GM19395 (cell line): ENCODE measurements at regions not wholly inside any gene's neighbourhood (a gene's known extent, or its start where the extent isn't known, plus 50 kb on each side); places are given as distances from the start of the nearest gene placed in this dataset.

Experiments
- ATAC-seq: cut with Tn5 transposase; IDR thresholded peaks from one replicate; pipeline ENCODE4 v1.9.1; 2021; ENCODE audit warnings: mild to moderate bottlenecking, moderate library complexity; ENCODE audit not compliant: unreplicated experiment

DNA sequence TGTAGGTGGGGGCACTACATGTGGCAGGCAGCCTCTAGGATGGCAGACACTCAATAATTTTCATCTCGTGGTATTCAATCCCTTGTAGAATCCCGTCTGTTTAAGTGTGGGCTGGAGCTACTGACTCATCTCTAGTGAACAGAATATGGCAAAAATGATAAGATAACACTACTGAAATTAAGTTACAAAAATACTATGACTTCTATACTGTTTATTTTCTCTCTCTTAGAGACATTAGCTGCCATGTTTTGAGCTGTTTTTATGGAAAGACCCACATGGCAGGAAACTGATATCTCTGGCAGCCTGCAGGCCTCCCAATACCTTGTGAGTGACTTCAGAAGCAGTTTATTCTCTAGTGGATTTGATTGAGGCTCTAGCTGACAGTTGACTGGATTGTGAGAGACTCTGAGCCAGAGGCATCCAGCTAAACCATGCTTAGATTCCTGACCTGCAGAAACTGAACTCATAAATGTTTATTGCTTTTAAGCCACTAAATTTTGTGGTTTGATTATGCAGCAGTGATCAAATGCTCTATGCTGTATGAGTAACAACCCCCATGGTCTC, 298.8 kb upstream of the CTSO start:
- no peak for ATAC-seq

DNA sequence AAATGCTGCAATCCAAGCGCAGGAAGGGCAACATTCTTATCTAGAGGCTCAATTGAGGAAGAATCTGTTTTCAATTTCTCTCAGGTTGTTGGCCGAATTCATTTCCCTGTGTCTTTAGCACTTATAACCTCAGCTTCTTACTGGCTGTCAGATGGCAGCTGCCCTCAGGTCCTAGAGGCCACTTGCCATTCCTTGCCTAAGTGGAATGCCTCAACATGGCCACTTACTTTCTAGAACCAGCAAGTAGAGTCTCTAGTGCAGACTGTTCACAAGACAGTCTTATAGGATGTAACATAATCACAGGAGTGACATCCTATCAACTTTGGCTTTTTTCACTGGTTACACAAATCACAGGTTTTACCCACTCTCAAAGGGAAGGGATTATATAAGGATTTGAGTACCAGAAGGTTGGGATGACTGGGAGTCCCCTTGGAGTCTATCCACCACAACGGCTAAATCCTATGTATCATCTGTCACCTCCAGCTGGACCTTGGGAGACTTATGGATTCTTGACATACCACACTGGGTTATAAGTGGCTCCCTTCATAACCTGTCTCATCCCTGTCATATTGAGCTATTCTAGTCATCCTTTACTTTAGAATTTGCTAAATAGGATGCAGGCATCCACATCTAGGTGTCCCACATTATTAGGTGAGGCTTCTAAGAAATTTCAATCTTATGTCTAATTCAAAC, 297.9 kb upstream of the CTSO start:
- no peak for ATAC-seq

DNA sequence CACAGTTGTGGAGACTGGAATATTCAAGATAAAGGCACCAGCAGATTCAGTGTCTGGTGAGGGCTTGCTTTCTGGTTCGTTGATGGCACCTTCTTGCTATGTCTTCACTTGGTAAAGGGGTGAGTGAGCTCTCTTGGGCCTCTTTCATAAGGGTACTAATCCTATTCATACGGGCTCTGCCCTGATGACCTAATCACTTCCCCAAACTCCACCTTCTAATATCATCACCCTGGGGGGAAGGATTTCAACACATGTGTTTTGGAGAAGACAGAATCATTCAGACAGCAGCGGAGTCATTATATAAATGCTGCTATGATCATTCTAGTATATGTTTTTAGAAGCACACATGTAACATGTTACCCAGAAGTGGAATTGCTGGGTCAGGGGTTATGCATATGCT, 295.3 kb upstream of the CTSO start:
- no peak for ATAC-seq

DNA sequence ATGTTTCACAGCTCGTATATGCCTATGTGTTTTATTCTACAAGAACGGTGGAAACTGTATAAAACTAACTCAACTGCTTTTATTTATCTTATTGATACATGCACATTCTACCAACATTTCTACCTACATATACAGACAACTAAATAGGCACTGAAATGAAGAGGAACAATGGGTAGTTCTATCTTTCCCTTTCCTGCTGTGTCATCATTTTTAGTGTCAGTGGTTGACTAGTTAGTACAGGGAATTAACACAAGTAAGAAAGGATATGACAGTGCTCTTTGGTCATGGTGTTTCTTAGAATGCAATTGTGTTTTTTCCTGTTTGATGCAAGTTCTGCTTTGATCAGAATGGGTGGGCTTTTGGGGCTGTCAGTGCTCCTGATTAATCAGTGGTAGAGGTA, 293.8 kb upstream of the CTSO start:
- no peak for ATAC-seq

DNA sequence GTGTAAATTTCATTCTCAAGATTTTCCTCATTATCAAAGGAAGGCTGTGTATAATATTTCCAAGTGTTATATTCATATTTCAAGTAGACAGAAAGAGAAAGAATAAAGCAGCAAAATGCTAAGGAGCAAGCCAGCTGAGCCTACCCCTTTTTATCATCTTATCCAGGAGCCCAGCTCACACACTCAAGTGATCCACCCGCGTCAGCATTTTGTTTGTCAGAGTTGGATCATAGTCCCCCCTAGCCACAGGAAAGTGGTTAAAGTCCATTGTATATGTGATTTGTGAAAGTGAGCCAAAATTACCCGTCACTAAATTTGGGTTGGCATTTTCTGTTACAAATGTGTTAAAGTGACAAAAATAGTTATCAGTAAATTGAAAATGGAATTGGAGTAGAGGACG, 289.3 kb upstream of the CTSO start:
- ATAC-seq, result no peak

DNA sequence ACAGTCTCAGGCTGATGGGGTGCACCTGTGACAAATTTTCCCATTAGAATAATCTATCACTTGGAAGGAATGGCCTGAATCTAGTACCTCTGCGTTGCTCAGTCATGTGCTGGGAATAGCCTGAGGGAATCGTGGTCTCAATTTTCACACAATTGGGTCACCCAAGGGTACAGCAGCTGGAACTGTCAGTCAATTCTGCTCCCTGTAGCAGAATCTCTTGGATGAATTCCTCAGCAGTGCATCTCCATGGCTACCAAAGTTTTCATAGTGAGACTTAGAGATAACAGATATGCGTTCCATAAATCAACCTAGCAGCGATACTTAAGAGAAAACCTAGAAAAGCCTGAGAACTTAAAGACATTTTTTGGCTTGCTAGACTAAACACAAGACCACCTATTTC, 288.7 kb upstream of the CTSO start:
- ATAC-seq, result no peak

DNA sequence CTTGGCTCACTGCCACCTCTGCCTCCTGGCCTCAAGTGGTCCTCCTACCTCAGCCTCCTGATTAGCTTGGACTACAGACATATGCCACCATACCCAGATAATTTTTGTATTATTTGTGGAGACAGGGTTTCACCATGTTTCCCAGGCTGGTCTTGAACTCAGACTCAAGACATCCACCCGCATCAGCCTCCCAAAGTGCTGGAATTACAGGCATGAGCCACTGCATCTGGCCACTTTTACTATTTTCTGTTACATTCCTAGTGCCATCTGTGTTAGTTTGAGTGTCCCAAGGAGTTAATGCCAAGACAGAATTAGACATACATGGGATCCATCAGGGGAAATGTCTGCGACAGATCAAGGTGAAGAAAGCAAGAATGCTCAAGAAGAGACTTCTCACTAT, 288.2 kb upstream of the CTSO start:
- ATAC-seq, result no peak

DNA sequence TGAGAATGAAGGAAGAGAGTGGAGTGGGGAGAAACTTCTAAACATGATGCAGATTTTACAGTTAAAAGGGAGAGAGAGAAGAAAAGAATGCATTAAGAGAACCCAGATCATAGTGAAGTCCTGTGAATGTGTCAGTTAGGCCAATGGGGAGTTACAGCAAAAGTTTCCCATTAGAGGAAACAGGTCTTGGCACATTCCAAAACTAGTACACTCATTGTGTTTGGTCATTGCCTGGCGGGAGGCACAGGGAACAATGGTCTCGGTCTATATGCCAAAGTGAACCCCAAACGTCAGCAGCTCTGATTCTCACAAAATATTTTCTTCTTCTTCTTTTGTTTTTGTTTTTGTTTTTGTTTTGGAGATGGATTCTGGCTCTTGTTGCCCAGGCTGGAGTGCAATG, 284.5 kb upstream of the CTSO start:
- ATAC-seq, result no peak

DNA sequence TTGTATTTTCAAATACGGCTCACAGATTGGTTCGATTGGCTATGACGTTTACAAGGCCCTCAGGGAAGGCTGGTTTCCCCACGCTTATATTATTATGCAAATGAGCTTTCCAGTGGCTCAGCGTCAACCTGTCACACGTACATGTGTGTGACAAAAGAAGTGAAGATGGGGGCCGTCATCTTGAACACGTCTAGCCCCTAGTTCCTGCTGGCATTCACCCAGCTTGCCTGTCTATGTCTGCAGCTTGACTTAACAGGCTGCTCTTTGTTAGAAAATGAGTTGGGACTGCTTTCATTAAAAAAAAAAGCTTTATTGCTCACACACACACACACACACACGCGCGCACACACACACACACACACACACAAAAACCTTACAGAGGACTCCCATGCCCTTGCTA, 283.6 kb upstream of the CTSO start:
- ATAC-seq, result no peak

DNA sequence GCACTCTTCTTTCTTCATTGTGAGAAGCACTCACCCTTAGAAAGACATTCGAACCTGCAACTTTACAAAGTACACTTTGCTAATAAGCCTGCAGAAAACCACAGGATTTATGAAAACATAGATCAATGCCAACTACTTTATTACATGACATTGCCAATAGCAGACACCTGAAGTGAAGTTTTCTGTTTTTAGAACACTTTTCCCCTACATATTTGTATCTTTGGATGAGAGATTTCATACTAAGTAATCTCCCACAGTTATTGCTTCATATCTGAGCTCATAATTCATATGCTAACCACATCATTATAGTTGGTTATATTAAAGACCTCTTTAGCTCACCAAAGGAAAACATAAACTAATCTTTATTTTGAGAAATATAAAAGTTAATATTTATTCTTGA, 276.5 kb upstream of the CTSO start:
- ATAC-seq, result no peak

DNA sequence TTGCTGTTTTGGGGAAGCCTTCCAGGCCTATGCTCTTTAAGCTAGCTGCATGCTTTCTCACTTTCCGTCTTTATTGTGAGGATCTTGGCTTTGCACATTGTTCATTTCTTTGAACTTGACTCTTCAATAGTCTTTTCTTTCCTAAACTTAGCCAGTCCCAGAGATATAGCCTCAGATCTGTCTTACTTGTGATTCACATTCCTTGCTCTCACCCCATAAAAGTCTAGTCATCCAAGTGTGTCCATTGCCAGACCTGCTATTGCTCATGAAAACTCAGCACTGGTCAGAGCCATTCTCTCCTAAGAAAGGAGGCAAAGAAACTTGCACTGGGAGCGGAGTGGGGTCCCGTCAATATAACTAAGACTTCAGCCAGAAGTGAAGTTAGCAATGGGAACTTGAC, 275.0 kb upstream of the CTSO start:
- no peak for ATAC-seq

DNA sequence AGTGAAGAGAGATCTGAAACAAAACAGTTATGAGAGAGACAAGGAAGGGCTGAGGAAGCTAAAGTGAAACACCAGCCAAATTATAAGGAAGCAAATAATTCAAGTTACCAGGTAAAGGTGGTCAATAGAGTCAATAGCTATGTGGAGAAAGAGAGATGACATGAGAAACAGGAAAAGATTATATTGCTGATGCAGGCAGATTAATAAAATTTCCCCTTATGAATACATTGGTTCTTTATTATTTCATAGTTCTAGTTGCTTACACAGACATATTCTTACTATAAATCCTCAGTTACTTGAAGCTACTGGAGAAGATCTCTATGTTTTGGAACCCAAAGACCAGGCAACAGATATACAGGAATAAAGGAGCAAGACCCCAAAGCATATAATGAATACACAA, 273.7 kb upstream of the CTSO start:
- ATAC-seq, result no peak

DNA sequence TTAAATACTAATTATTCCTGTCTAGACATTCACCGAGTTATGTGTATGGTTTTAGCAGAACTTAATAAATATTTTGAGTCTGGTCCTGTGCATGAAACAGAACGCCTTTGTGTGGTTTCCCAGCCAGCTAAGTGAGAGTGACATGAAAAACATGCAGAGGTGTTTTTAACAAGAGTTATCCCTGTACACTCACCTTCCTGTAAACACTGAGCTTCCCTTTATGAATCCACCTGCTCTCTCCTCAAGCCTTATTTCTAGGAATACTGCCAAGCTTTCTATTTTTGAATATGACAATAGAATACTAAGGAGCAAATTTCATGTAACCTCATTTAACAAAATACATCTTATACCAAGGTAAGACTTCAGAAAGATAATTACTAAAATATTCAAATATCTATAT, 270.3 kb upstream of the CTSO start:
- no peak for ATAC-seq

DNA sequence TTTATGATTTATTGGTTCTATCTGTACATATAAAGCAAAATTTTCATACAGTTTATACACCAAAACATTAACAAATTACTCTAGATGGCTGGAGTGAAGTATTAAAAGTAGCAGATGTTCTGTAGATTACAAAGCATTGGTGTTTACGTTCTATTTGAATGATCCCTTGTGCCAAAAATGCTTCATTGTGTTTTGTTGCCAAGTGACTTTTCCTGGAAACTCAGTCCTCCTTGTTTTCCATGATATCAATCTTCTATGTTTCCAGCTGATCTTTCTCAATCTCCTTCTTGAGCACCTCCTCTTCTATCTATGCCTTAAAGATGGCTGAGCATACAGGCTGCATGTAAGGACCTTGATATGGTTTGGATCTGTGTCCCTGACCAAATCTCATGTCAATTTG, 263.6 kb upstream of the CTSO start:
- ATAC-seq, result no peak

DNA sequence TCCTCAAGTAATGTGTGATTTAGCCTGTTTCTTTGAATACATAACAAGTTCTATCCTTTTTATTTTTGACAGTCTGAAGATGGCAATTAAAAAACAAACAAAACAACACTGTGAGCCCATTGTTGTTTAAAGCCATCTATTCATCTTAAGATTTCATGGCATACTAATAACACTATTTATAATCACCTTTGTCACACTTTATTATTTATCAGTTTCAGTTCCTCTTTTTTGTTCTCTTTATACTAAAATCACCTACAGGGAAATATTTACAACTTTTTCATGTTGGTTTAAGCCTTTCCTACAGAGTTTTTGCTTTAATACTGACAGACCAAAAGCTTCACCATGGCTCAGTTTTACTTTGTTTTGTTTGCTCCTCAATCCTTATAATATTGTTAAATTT, 247.4 kb upstream of the CTSO start:
- ATAC-seq, result peak; percentile 95

DNA sequence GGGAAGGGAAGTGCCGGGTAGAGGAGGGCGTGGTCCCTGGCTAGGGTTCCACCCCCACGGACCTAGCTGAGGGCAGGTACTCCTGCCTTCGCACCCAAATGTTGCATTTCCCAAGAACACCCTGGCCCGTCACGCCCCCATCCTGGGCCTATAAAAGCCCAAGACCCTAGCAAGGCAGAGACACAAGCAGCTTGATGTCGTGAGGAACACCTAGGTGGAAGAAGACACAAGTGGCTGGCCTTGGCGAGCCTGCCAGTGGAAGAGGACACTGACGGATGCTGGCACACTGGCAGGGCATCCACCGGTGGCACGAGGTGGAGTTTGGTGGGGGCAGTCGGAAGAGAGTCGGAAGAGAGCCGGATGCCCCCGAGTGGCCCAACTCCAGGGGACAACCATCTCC, 244.8 kb upstream of the CTSO start:
- no peak for ATAC-seq

DNA sequence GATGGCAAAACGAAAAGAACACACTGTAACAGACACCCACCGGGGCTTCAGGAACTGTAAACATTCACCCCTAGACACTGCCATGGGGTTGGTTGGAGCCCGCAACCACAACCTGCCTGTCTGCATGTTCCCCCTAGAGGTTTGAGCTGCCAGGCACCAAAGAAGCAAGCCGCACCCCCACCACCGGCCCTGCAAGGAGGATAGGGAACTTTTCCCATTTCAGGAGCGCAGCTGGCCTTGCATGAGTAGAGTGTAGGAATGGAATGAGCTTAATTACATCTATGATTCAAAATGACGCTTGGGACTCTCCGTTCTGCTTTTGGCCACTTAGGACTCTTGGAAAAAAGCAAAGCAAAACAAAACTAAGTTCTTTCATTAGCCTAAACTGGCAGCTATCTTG, 243.6 kb upstream of the CTSO start:
- ATAC-seq, result no peak

DNA sequence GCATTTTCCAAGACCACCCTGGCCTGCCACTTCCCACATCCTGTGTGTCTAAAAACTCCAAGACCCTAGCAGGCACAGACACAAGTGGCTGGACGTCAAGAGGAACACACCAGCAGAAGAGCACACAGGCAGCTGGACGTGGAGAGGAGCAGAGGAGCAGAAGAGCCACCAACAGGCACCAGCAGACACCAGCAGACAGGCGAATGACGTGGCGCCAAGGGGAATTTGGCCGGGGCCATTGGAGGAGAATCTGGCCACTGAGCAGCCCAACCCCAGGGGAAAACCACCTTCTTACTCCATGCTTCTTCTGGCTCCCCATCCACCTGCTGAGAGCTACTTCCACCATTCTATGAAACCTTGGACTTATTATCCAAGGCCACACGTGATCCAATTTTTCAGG, 243.1 kb upstream of the CTSO start:
- ATAC-seq, result no peak

DNA sequence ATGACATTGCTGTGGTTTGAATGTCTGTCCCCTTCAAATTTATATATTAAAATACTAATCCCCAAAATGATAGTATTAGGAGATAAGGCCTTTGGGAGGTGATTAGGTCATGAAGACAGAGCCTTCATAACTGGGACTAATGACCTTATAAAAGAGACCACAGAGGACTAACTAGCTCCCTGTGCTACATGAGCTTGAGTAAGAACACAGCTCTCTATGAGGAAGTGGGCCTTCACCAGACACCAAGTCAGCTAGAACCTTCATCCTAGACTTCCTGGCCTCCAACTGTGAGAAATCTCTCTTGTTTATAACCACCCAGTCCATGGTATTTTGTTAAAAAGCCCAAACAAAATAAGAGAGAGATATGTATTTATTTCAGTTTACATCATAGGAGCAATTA, 242.2 kb upstream of the CTSO start:
- ATAC-seq, result peak; percentile 95

DNA sequence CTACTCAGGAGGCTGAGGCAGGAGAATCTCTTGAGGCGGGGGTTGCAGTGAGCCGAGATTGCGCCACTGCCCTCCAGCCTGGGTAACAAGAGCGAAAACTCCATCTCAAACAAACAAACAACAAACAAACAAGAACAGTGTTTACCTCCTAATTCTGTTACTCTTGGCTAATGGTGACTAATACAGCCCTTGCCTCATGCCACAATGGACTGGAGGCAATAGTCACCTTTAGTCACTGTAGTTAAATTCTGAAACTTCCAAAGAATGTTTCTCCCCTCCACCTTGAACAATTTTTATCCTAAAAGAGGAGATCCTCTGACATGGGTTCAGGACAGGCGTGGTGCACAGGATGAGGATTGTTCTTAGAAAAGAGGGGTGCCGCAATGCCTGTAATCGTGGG, 241.2 kb upstream of the CTSO start:
- ATAC-seq, result no peak

DNA sequence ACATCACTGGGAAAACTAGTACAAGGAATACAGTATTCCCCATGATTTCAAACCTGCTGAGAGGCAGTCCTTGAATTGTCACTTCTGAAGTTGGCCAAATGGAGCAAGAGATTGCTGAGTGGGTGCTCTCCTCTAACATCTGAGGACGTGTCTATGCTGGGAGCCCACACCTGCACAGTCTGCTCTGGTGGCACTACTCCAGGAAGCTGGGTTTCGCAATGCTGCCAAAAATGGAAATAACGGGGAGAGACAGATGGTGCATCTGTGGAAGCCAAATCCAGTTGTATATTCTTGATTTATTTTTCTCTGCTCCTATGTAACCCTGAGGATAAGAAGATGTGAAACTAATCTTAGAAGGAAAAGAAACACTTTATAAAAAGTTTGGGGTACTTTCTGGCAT, 240.1 kb upstream of the CTSO start:
- ATAC-seq, result no peak

DNA sequence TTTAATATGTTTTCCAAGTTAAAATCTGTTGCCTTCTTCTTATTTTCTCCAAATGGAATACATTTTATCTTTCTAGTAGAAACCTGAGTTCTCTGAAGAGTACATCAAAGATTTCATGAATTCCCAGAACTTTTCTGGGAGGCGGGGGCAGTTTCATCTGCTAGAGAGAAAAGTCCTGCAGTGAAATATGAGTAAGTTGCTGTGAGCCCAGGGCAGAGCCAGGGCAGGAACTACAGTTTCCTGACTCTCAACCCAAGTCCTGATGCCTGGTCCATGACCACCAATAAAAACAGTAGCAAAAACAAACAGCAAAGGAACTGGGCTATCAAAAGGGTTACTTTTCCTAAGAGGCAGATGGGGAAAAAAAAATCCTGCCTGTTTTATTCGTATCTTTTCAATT, 239.4 kb upstream of the CTSO start:
- ATAC-seq, result no peak

DNA sequence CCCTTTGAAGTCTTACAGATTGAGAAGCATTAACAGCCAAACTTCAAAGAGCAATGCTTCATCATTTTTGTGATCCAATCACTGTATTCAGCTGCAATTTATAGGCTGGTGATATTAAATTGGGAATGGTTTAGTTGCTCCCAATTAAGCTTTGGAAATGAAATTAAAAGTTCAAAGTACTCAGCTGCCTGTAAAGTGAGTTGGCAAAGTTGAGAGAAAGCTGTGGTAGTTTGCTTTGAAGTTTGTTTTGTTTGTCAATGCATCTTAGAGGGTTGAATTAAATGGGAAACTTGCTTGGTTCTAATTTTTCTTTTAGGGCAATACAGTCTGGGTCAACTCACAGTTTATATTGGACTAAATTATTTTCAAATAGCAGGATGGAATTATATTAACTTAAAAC, 238.4 kb upstream of the CTSO start:
- ATAC-seq, result no peak
